SH-SY5Y (cell line): ENCODE measurements at regions not wholly inside any gene's neighbourhood (a gene's known extent, or its start where the extent isn't known, plus 50 kb on each side); places are given as distances from the start of the nearest gene placed in this dataset.

Source experiments
- GATA2 ChIP-seq: IDR thresholded peaks from 2 replicates; pipeline ENCODE4 v1.6.1; 2011; ENCODE audit warnings: mild to moderate bottlenecking, low read depth, low read length
- GATA3 ChIP-seq: IDR thresholded peaks from 2 replicates; pipeline ENCODE4 v1.6.1; 2011; ENCODE audit warnings: low read depth, mild to moderate bottlenecking, low read length, moderate library complexity

DNA sequence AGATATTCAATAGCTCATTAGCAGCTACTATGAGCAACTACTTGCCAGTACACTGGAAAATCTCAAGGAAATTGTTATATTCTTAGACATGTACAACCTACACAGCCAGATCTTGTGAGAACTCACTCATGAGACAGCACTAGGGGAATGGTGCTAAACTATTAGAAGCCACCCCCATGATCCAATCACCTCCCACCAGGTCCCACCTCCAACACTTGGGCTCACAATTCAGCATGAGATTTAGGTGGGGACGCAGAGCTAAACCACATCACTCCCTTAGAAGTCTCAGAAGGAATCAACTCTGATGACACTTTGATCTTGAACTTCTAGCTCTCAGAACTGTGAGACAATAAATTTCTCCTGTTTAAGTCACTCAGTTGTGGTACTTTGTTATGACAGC lies 418.3 kb upstream of the SPHKAP start:
- TF ChIP-seq GATA3 (no peak), GATA2 (no peak)
